ENCODE measurements at regions not wholly inside any gene's neighbourhood (a gene's known extent, or its start where the extent isn't known, plus 50 kb on each side); places are given as distances from the start of the nearest gene placed in this dataset.
A peak's percentile ranks its signal among the peaks of the same experiment; 100 is the strongest.
"Not testable (repeated sequence)": the region's sequence is repeated elsewhere in the genome, so short reads cannot be mapped to it uniquely, and the experiment has no call there.

DNA sequence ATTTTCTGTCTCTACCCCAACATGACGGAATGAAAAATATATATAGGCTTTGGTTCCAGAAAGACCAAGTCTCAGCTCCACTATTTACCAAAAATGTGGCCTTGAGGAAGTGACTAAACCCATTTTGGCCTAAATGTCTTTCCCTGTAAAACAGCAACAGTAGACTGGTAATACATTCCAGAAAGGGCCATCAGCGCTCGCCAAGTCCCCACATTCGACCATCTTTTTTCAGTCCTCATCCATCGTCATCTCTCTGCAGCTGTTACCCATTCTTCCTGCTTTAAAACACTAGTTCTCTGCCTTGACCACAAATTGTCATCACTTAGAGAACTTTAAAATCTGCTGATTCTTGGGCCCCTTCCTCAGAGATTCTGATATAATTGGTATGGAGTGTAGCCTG is 183.8 kb upstream of the CTAGE1 start:
- DNase-seq (no peak), ATAC-seq (no peak)
- Histone ChIP-seq H3K9me3 (no peaks in the 10 kb centered on the region), H3K4me3 (no peak overlapping the region), H3K4me1 (peaks cover 16% of the 10 kb centered on the region), H3K27me3 (no peaks in the 10 kb centered on the region), H3K36me3 (no peaks in the 10 kb centered on the region), H3K27ac (no peak overlapping the region)
- TF ChIP-seq, protein P1, sequence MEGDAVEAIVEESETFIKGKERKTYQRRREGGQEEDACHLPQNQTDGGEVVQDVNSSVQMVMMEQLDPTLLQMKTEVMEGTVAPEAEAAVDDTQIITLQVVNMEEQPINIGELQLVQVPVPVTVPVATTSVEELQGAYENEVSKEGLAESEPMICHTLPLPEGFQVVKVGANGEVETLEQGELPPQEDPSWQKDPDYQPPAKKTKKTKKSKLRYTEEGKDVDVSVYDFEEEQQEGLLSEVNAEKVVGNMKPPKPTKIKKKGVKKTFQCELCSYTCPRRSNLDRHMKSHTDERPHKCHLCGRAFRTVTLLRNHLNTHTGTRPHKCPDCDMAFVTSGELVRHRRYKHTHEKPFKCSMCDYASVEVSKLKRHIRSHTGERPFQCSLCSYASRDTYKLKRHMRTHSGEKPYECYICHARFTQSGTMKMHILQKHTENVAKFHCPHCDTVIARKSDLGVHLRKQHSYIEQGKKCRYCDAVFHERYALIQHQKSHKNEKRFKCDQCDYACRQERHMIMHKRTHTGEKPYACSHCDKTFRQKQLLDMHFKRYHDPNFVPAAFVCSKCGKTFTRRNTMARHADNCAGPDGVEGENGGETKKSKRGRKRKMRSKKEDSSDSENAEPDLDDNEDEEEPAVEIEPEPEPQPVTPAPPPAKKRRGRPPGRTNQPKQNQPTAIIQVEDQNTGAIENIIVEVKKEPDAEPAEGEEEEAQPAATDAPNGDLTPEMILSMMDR (IDR thresholded peaks at IDR 0.05) = no peak
- intact Hi-C loops (cut with DNase I) = no loop called here

DNA sequence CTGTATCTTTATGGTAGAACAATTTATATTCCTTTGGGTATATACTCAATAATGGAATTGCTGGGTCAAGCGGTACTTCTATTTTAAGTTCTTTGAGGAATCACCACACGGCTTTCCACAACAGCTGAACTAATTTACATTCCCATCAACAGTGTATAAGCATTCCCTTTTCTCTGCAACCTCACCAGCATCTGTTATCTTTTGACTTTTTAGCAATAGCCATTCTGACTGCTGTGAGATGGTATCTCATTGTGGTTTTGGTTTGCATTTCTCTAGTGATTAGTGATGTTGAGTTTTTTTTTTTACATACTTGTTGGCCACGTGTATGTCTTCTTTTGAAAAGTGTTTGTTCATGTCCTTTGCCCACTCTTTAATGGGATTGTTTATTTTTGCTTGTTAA is 184.7 kb upstream of the CTAGE1 start:
- DNase-seq; H3K4me3 ChIP-seq; H3K9me3 ChIP-seq; H3K27ac ChIP-seq; H3K36me3 ChIP-seq; H3K27me3 ChIP-seq; intact Hi-C loops (cut with DNase I); ATAC-seq: not testable (repeated sequence)
- H3K4me1 ChIP-seq = peaks cover 20% of the 10 kb centered on the region

DNA sequence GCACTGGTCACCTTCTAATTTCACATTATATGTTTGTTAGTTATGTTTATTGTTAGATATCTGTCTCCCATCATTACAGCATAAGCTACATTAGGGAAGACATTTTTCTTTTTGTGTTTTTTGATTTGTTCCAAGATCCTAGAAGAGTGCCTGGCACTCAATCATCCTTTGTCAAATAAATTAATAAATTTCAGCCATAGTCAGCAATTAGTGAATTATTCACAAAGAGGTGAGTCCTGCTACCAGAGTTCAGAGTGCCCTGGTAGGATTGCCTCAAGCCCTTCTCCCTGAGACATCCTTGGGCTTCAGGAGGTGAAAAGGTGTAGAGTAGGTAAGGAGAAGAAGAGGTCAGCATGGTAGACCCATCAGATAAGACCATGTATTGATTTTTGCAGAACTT is 186.2 kb upstream of the CTAGE1 start:
- Histone ChIP-seq H3K4me3 (peak overlapping the region; percentile 14), H3K4me1 (peaks cover 34% of the 10 kb centered on the region), H3K9me3 (no peaks in the 10 kb centered on the region), H3K27ac (no peak overlapping the region), H3K36me3 (no peaks in the 10 kb centered on the region), H3K27me3 (no peaks in the 10 kb centered on the region)
- intact Hi-C loops (cut with DNase I) = no loop called here
- ATAC-seq (no peak), DNase-seq (no peak)
- TF ChIP-seq, protein P1 (IDR thresholded peaks at IDR 0.05) = no peak

- DNase-seq (peak; percentile 61), ATAC-seq (peak; percentile 57)
- Histone ChIP-seq H3K9me3 (no peaks in the 10 kb centered on the region), H3K36me3 (no peaks in the 10 kb centered on the region), H3K4me3 (peak overlapping the region; percentile 14), H3K27ac (peak overlapping the region; percentile 65), H3K27me3 (no peaks in the 10 kb centered on the region), H3K4me1 (peaks cover 39% of the 10 kb centered on the region)
- intact Hi-C loops (cut with DNase I) = no loop called here
- TF ChIP-seq, protein P1 (IDR thresholded peaks at IDR 0.05) = no peak
Measured at GRCh38 chr18:22604390-22604985, 186.8 kb upstream of the CTAGE1 start.

DNA sequence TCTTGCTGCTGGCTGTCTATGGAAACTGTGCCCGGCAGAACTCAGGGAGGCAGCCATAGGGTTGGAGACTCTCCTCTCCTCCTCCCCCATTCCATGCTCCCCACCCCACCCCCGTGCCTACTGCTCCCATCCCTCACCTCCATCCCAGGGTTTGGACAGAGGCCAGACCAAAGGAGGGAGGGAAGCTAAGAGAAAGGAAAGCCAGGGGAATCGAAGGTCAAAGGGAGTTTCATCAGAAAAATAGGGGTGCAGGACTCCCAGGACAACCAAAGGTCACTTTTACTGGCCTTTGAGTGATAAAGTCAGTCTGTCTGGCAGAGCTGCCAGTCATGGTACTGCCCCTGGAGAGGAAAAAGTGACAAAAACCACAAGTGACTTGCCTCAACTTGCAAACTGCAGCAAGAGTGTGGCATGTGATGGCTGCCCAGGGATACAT is 187.3 kb upstream of the CTAGE1 start:
- peak overlapping the region; percentile 65 for H3K27ac ChIP-seq
- H3K4me3 ChIP-seq = peak overlapping the region; percentile 14
- no peaks in the 10 kb centered on the region for H3K36me3 ChIP-seq
- H3K4me1 ChIP-seq = peaks cover 45% of the 10 kb centered on the region
- ATAC-seq (no peak), DNase-seq (no peak)
- no peaks in the 10 kb centered on the region for H3K9me3 ChIP-seq
- no peaks in the 10 kb centered on the region for H3K27me3 ChIP-seq
- intact Hi-C loops (cut with DNase I) = no loop called here
- TF ChIP-seq, protein P1 (IDR thresholded peaks at IDR 0.05) = no peak

DNA sequence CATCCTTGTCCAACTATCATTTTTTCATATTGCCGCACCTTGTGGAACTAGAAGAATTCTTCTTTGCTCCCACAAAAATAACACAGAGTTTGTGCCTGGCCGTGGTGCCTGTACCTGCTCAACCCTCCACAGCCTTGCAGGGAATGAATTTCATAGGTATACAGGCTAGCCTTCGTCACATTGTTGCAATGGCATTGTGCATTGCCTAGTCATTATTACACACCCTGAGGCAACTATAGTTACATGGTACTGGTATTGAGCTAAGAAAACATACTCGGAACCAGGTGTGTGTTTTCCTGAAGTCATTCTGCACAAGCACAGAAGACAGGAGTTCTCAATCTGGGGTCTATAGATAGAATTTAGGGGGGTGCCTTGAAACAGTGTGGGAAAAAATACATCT is 188.0 kb upstream of the CTAGE1 start:
- H3K27ac ChIP-seq = no peak overlapping the region

More for the DNA sequence above, 188.0 kb upstream of the CTAGE1 start:
- no peaks in the 10 kb centered on the region for H3K9me3 ChIP-seq
- ATAC-seq (no peak), DNase-seq (no peak)
- H3K4me3 ChIP-seq = no peak overlapping the region
- TF ChIP-seq, protein P1 (IDR thresholded peaks at IDR 0.05) = no peak
- intact Hi-C loops (cut with DNase I) = no loop called here
- H3K27me3 ChIP-seq = no peaks in the 10 kb centered on the region
- peaks cover 46% of the 10 kb centered on the region for H3K4me1 ChIP-seq
- no peaks in the 10 kb centered on the region for H3K36me3 ChIP-seq

Data from upper lobe of right lung (tissue), 1 donor.